Neuron (in vitro differentiated cells): ENCODE measurements at regions not wholly inside any gene's neighbourhood (a gene's known extent, or its start where the extent isn't known, plus 50 kb on each side); places are given as distances from the start of the nearest gene placed in this dataset.

Experiments used
- H2AFZ ChIP-seq: one replicate; pipeline ENCODE4 v1.6.1; 2013; ENCODE audit warnings: low read depth, mild to moderate bottlenecking, inconsistent platforms, low read length, moderate library complexity
- H3K27me3 ChIP-seq: one replicate; pipeline ENCODE4 v1.6.1; 2013; ENCODE audit warnings: low read length; ENCODE audit not compliant: insufficient read depth
- H3K36me3 ChIP-seq: one replicate; pipeline ENCODE4 v1.6.1; 2013; ENCODE audit warnings: low read length; ENCODE audit not compliant: insufficient read depth
- H3K4me1 ChIP-seq: one replicate; pipeline ENCODE4 v1.6.1; 2013; ENCODE audit warnings: low read length; ENCODE audit not compliant: insufficient read depth
- H3K4me3 ChIP-seq: 2 replicates; pipeline ENCODE4 v1.5.1; 2013; ENCODE audit warnings: mild to moderate bottlenecking, low read length, moderate library complexity
- H3K9me3 ChIP-seq: one replicate; pipeline ENCODE4 v1.6.1; 2013; ENCODE audit warnings: low read length

GRCh38 chr2:118265873-118266455 lies 177.7 kb downstream of the INSIG2 start:
- Histone ChIP-seq H3K4me3 (no peak overlapping the region), H3K4me1 (no peaks in the 10 kb centered on the region), H2AFZ (no peak overlapping the region), H3K9me3 (no peaks in the 10 kb centered on the region), H3K36me3 (no peaks in the 10 kb centered on the region), H3K27me3 (no peaks in the 10 kb centered on the region)

- H3K4me3 ChIP-seq = no peak overlapping the region
- no peaks in the 10 kb centered on the region for H3K36me3 ChIP-seq
- H3K27me3 ChIP-seq = no peaks in the 10 kb centered on the region
- no peak overlapping the region for H2AFZ ChIP-seq
- H3K9me3 ChIP-seq = no peaks in the 10 kb centered on the region
- H3K4me1 ChIP-seq = no peaks in the 10 kb centered on the region
Measured at GRCh38 chr2:118264232-118264990, 176.1 kb downstream of the INSIG2 start.

- peaks cover 7% of the 10 kb centered on the region for H3K4me1 ChIP-seq
- no peaks in the 10 kb centered on the region for H3K27me3 ChIP-seq
- no peaks in the 10 kb centered on the region for H3K9me3 ChIP-seq
- H3K4me3 ChIP-seq = no peak overlapping the region
- no peaks in the 10 kb centered on the region for H3K36me3 ChIP-seq
- H2AFZ ChIP-seq = no peak overlapping the region
Measured at GRCh38 chr2:118257696-118258095, 169.4 kb downstream of the INSIG2 start.

GRCh38 chr2:118255771-118256372 lies 167.6 kb downstream of the INSIG2 start:
- Histone ChIP-seq H3K36me3 (no peaks in the 10 kb centered on the region), H2AFZ (no peak overlapping the region), H3K4me3 (no peak overlapping the region), H3K27me3 (no peaks in the 10 kb centered on the region), H3K4me1 (peaks cover 7% of the 10 kb centered on the region), H3K9me3 (no peaks in the 10 kb centered on the region)

- H3K9me3 ChIP-seq = no peaks in the 10 kb centered on the region
- no peak overlapping the region for H3K4me3 ChIP-seq
- no peaks in the 10 kb centered on the region for H3K27me3 ChIP-seq
- H2AFZ ChIP-seq = no peak overlapping the region
- H3K36me3 ChIP-seq = no peaks in the 10 kb centered on the region
- H3K4me1 ChIP-seq = peaks cover 7% of the 10 kb centered on the region
Measured at GRCh38 chr2:118255301-118255700, 167.0 kb downstream of the INSIG2 start.

- no peaks in the 10 kb centered on the region for H3K36me3 ChIP-seq
- H3K4me1 ChIP-seq = peaks cover 7% of the 10 kb centered on the region
- H3K9me3 ChIP-seq = no peaks in the 10 kb centered on the region
- H3K4me3 ChIP-seq = no peak overlapping the region
- H3K27me3 ChIP-seq = no peaks in the 10 kb centered on the region
- no peak overlapping the region for H2AFZ ChIP-seq
Measured at GRCh38 chr2:118254116-118254515, 165.8 kb downstream of the INSIG2 start.

GRCh38 chr2:118251427-118251826 lies 163.2 kb downstream of the INSIG2 start:
- Histone ChIP-seq H3K4me3 (no peak overlapping the region), H3K27me3 (no peaks in the 10 kb centered on the region), H2AFZ (no peak overlapping the region), H3K4me1 (peaks cover 7% of the 10 kb centered on the region), H3K9me3 (no peaks in the 10 kb centered on the region), H3K36me3 (no peaks in the 10 kb centered on the region)

- no peaks in the 10 kb centered on the region for H3K4me1 ChIP-seq
- H3K4me3 ChIP-seq = no peak overlapping the region
- H2AFZ ChIP-seq = no peak overlapping the region
- no peaks in the 10 kb centered on the region for H3K27me3 ChIP-seq
- H3K9me3 ChIP-seq = no peaks in the 10 kb centered on the region
- H3K36me3 ChIP-seq = no peaks in the 10 kb centered on the region
Measured at GRCh38 chr2:118250463-118250862, 162.2 kb downstream of the INSIG2 start.

- no peaks in the 10 kb centered on the region for H3K9me3 ChIP-seq
- H3K27me3 ChIP-seq = no peaks in the 10 kb centered on the region
- H3K4me3 ChIP-seq = no peak overlapping the region
- H3K4me1 ChIP-seq = no peaks in the 10 kb centered on the region
- H2AFZ ChIP-seq = no peak overlapping the region
- no peaks in the 10 kb centered on the region for H3K36me3 ChIP-seq
Measured at GRCh38 chr2:118250001-118250400, 161.7 kb downstream of the INSIG2 start.

- Histone ChIP-seq H3K27me3 (no peaks in the 10 kb centered on the region), H3K4me3 (no peak overlapping the region), H2AFZ (no peak overlapping the region), H3K9me3 (no peaks in the 10 kb centered on the region), H3K36me3 (no peaks in the 10 kb centered on the region), H3K4me1 (no peaks in the 10 kb centered on the region)
Measured at GRCh38 chr2:118249531-118249930, 161.3 kb downstream of the INSIG2 start.

- no peak overlapping the region for H3K4me3 ChIP-seq
- H2AFZ ChIP-seq = no peak overlapping the region
- H3K4me1 ChIP-seq = no peaks in the 10 kb centered on the region
- no peaks in the 10 kb centered on the region for H3K27me3 ChIP-seq
- H3K36me3 ChIP-seq = no peaks in the 10 kb centered on the region
- H3K9me3 ChIP-seq = no peaks in the 10 kb centered on the region
Measured at GRCh38 chr2:118246726-118247125, 158.5 kb downstream of the INSIG2 start.

GRCh38 chr2:118246079-118246478 lies 157.8 kb downstream of the INSIG2 start:
- H3K4me1 ChIP-seq = no peaks in the 10 kb centered on the region
- H3K36me3 ChIP-seq = no peaks in the 10 kb centered on the region
- H3K9me3 ChIP-seq = no peaks in the 10 kb centered on the region
- no peak overlapping the region for H3K4me3 ChIP-seq
- H3K27me3 ChIP-seq = no peaks in the 10 kb centered on the region
- H2AFZ ChIP-seq = no peak overlapping the region

- no peaks in the 10 kb centered on the region for H3K9me3 ChIP-seq
- no peaks in the 10 kb centered on the region for H3K27me3 ChIP-seq
- no peaks in the 10 kb centered on the region for H3K4me1 ChIP-seq
- H3K4me3 ChIP-seq = no peak overlapping the region
- H2AFZ ChIP-seq = no peak overlapping the region
- no peaks in the 10 kb centered on the region for H3K36me3 ChIP-seq
Measured at GRCh38 chr2:118244686-118245085, 156.4 kb downstream of the INSIG2 start.
